T-cell (primary cell): ENCODE measurements at regions not wholly inside any gene's neighbourhood (a gene's known extent, or its start where the extent isn't known, plus 50 kb on each side); places are given as distances from the start of the nearest gene placed in this dataset.

Experiments used
- ATAC-seq, 4 experiments: fragments of 200-7000 bp in 3 of 4; fragments of 150-1000 bp in 1 of 4; cut with Tn5 transposase; replicated peaks in 1 of 4; 1 replicate in 3 of 4; 2 replicates in 1 of 4; pipeline ENCODE4 v1.10.0; 2021; ENCODE audit warnings: moderate library complexity in 3 of 4, mild to moderate bottlenecking in 2 of 4, moderate number of reproducible peaks in 1 of 4
- CTCF ChIA-PET, 2 donors: fragments of 300-600 bp; sonication (Branson Sonifier 250); formaldehyde crosslinking; loops; one replicate each; lab custom pipeline; 2022; ENCODE audit warnings: antibody characterized with exemption in 2 of 2; lab: Charles Lee
- POLR2A ChIA-PET, 2 donors: fragments of 300-600 bp; sonication (Branson Sonifier 250); formaldehyde crosslinking; loops; one replicate each; lab custom pipeline; 2022; ENCODE audit warnings: antibody characterized with exemption in 2 of 2; lab: Charles Lee
- DNase-seq, 35 experiments: peaks; one replicate each; pipeline versions ENCODE4 v3.0.0 to v3.0.0-alpha.2; 2013 to 2023
- H3K27ac ChIP-seq: one replicate; pipeline ENCODE4 v1.5.1; 2013; ENCODE audit warnings: low read length
- H3K27me3 ChIP-seq, 2 experiments: replicated peaks in 1 of 2; 1 replicate in 1 of 2; 2 replicates in 1 of 2; pipeline versions ENCODE4 v1.6.1 to v1.7.0; 2013; ENCODE audit warnings: low read length in 1 of 2, mixed read lengths in 1 of 2; ENCODE audit not compliant: control insufficient read depth in 2 of 2, insufficient read depth in 2 of 2; ENCODE audit errors: extremely low read depth in 1 of 2
- H3K36me3 ChIP-seq, 2 donors: 1 replicate in 1 of 2; 2 replicates in 1 of 2; pipeline versions ENCODE4 v1.6.1 to v1.7.0; 2013; ENCODE audit warnings: low read length in 1 of 2; ENCODE audit not compliant: control insufficient read depth in 2 of 2, insufficient read depth in 1 of 2; ENCODE audit errors: extremely low read depth in 1 of 2
- H3K4me1 ChIP-seq, 2 experiments: 1 replicate in 1 of 2; 2 replicates in 1 of 2; pipeline versions ENCODE4 v1.6.1 to v1.7.0; 2013; ENCODE audit warnings: low read length in 2 of 2, mixed read lengths in 1 of 2; ENCODE audit not compliant: insufficient read depth in 2 of 2, control insufficient read depth in 1 of 2; ENCODE audit errors: extremely low read depth in 1 of 2
- H3K4me3 ChIP-seq, 2 donors: 1 replicate in 1 of 2; 2 replicates in 1 of 2; pipeline versions ENCODE4 v1.5.1 to v1.7.0; 2013; ENCODE audit warnings: mild to moderate bottlenecking in 2 of 2, low read length in 1 of 2, moderate library complexity in 1 of 2; ENCODE audit not compliant: control insufficient read depth in 1 of 2; ENCODE audit errors: extremely low read depth in 1 of 2
- H3K9me3 ChIP-seq: 2 replicates; pipeline ENCODE4 v1.7.0; 2013
- H3K27ac Mint-ChIP-seq, 2 donors: one replicate each; pipeline ENCODE4 v1.8.0; 2020 to 2021; ENCODE audit warnings: mild to moderate bottlenecking in 2 of 2, mixed read lengths in 2 of 2
- H3K27me3 Mint-ChIP-seq, 2 donors: one replicate each; pipeline ENCODE4 v1.8.0; 2021 to 2022; ENCODE audit warnings: mixed read lengths in 2 of 2
- H3K36me3 Mint-ChIP-seq: one replicate; pipeline ENCODE4 v1.8.0; 2021; ENCODE audit warnings: mixed read lengths
- H3K4me1 Mint-ChIP-seq, 3 donors: one replicate each; pipeline ENCODE4 v1.8.0; 2020 to 2022; ENCODE audit warnings: mixed read lengths in 3 of 3, mild to moderate bottlenecking in 1 of 3
- H3K4me3 Mint-ChIP-seq, 3 donors: one replicate each; pipeline ENCODE4 v1.8.0; 2020 to 2022; ENCODE audit warnings: mild to moderate bottlenecking in 3 of 3, mixed read lengths in 3 of 3, moderate library complexity in 3 of 3
- H3K9me3 Mint-ChIP-seq, 3 donors: one replicate each; pipeline ENCODE4 v1.8.0; 2020 to 2022; ENCODE audit warnings: mixed read lengths in 3 of 3
- WGBS: methylation state at CpG from one replicate; pipeline ENCODE4 v1.1.5; 2013; ENCODE audit warnings: missing lambda C conversion rate; ENCODE audit not compliant: insufficient coverage; 5-methylcytosine and 5-hydroxymethylcytosine counted together

DNA sequence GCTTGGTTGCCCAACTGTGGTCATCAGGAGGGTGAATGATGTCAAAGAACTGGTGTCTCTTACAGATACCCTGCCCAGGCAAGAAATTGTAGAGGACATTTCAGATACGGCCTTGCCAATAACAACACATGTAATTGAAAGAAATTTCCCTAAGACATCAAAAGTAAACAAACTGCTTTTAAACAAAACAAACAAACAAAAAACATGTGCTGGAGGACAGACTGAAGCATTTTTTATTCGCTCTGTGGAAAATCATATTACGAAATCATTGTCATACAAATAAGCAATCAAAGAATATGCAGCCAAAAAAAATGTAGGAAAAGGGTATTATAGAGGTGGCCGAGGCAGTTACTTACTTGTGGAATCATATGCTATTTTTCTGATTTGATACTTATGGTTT is 52.1 kb upstream of the MYEOV start:
- Mint-ChIP-seq H3K36me3 (no peaks in the 10 kb centered on the region), H3K9me3 (peaks cover 0 to 5% (median 0%) of the 10 kb centered on the region in 3 donors), H3K27me3 (no peaks in the 10 kb centered on the region), H3K4me1 (peaks cover 11 to 15% (median 13%) of the 10 kb centered on the region in 3 donors), H3K4me3 (no peak overlapping the region), H3K27ac (peak overlapping the region; percentile 50 to 74)
- no CpG with 5 or more reads among the region's 4 CpGs for WGBS
- Histone ChIP-seq H3K27ac (no peak overlapping the region), H3K9me3 (no peaks in the 10 kb centered on the region), H3K4me1 (peaks cover 7% of the 10 kb centered on the region in 2 experiments), H3K36me3 (no peaks in the 10 kb centered on the region), H3K4me3 (no peak overlapping the region), H3K27me3 (peaks cover 0 to 6% of the 10 kb centered on the region in 2 experiments)
- DNase-seq (no peak), ATAC-seq (no peak)
- POLR2A ChIA-PET: interaction anchor here in 1 of 2 donors (0.6 kb wide), 1 partner anchor 426 kb away, joined by 4 read pairs; no protein-coding TSS in a partner anchor
- CTCF ChIA-PET: interaction anchor here in 1 of 2 donors (0.6 to 0.7 kb wide), 2 partner anchors 10 to 55 kb away, joined by 6 to 11 read pairs; no protein-coding TSS in a partner anchor

DNA sequence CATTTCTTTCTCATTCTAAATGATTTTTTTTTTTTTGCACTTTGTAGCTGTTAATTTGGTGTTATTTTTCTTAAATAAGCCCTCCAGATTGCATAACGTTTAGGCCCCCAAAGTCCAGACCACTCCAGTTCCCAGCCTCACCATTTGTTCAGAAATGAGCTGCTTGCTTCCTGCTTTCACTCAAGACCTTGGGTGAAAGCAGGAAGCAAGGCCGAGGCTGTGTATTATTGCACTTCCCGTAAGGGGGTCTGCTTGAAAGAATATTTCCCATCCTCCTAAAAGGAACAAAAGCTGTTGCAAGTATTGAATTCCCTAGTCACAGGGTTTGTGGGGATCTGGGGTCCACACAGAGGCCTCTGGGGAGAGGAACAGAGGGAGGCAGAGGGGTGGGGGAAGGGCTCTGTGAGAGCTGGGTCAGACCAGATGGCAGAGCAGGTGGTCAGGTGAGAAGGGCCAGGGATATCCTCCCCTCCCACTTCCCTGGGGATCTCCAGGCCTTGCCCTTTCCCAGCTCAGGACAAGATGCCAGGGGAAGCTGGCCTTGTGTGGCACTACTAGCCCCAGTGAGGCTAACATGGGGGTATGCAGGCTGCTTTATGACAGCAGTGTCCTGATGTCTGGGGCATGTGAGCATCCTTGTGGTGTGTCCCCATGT is 51.6 kb upstream of the MYEOV start:
- no peak overlapping the region for H3K4me3 ChIP-seq
- H3K4me1 ChIP-seq: peaks cover 7% of the 10 kb centered on the region in 2 experiments
- Mint-ChIP-seq H3K9me3 (peaks cover 0 to 5% (median 0%) of the 10 kb centered on the region in 3 donors), H3K27me3 (no peaks in the 10 kb centered on the region), H3K36me3 (no peaks in the 10 kb centered on the region), H3K27ac (peak overlapping the region; percentile 50 to 74), H3K4me1 (peaks cover 11 to 15% (median 13%) of the 10 kb centered on the region in 3 donors), H3K4me3 (no peak overlapping the region)
- H3K36me3 ChIP-seq: no peaks in the 10 kb centered on the region
- DNase-seq (peak in 6 of 35 experiments; percentile 6 to 24 (median 8)), ATAC-seq (peak in 1 of 4 experiments; percentile 67)
- POLR2A ChIA-PET: interaction anchor here in 1 of 2 donors (0.6 kb wide), 1 partner anchor 426 kb away, joined by 4 read pairs; no protein-coding TSS in a partner anchor
- no peak overlapping the region for H3K27ac ChIP-seq
- peaks cover 0 to 6% of the 10 kb centered on the region in 2 experiments for H3K27me3 ChIP-seq
- H3K9me3 ChIP-seq: no peaks in the 10 kb centered on the region
- CTCF ChIA-PET: interaction anchor here in 1 of 2 donors (0.6 to 0.7 kb wide), 2 partner anchors 11 to 54 kb away, joined by 6 to 11 read pairs; no protein-coding TSS in a partner anchor
- WGBS: no CpG with 5 or more reads among the region's 3 CpGs

DNA sequence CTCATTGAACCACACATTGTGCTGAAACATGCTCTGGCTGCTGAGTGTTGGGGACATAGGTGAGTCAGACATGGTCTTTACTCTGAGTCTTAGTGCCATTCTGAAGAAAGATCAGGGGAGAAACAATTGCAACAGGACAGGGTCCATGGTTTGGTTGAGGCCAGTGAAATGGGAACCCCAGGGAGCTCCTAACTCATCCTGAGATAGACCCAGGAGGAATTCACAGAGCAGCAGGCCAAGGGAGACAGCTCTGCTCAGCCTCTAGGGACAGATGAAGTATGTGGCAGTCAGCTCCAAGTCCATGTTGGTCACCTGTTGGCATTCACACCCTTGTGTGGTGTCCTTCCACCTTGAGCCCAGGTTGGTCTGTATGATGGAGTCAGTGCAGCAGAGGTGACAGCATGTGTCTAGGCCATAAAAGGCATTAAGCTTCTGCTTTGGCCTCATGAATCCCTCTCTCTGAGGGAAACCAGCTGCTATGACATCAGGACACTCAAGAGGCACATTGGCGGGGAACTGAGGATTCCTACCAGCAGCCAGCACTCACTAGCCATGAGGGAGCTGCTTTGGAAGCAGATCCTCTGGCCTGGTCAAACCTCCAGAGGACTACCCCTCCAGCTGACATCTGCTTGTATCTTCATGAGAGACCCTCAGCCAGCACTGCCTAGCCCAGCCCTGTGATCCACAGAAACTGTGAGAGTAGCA is 50.3 kb upstream of the MYEOV start:
- Histone ChIP-seq H3K9me3 (no peaks in the 10 kb centered on the region), H3K4me1 (peaks cover 7% of the 10 kb centered on the region in 2 experiments), H3K4me3 (no peak overlapping the region), H3K27me3 (peaks cover 0 to 11% of the 10 kb centered on the region in 2 experiments), H3K27ac (no peak overlapping the region), H3K36me3 (no peaks in the 10 kb centered on the region)
- Mint-ChIP-seq H3K36me3 (no peaks in the 10 kb centered on the region), H3K27me3 (no peaks in the 10 kb centered on the region), H3K27ac (no peak overlapping the region), H3K4me1 (peaks cover 11 to 15% (median 13%) of the 10 kb centered on the region in 3 donors), H3K4me3 (no peak overlapping the region), H3K9me3 (peaks cover 0 to 5% (median 0%) of the 10 kb centered on the region in 3 donors)
- ChIA-PET CTCF (no interaction called here), POLR2A (no interaction called here)
- no peak for DNase-seq
- whole genome bisulfite sequencing: no CpG with 5 or more reads among the region's 1 CpG
- no peak for ATAC-seq
